ENCODE measurements at regions not wholly inside any gene's neighbourhood (a gene's known extent, or its start where the extent isn't known, plus 50 kb on each side); places are given as distances from the start of the nearest gene placed in this dataset.
A peak's percentile ranks its signal among the peaks of the same experiment; 100 is the strongest.
"Not testable (repeated sequence)": the region's sequence is repeated elsewhere in the genome, so short reads cannot be mapped to it uniquely, and the experiment has no call there.

DNA sequence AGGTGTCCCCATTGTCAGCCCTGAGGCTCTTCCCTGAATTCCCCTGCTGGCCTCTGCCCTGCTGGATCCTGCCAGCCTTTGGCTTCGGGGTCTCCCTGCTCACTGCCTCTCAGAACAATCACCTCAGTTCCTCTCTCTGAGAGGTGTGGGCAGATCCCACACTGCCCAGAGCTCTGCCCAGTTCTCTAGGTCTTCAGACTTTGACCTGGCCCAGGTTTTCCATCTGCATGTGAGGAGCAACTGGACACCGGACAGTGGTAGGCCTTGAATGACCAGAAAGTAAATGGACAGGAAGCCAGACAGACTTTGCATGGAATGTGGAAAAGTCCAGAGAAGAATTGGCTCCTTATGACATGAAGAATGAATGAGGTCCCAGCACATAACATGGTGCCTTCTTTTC lies 111.8 kb downstream of the FOXD4L6 start:
- H3K4me3 ChIP-seq (ENCODE audit: low read depth, low read length); H3K4me1 ChIP-seq; H3K27me3 ChIP-seq (ENCODE audit: control insufficient read depth, insufficient read depth, low read length); H3K79me2 ChIP-seq; H3K4me2 ChIP-seq (ENCODE audit: low read length); H3K27ac ChIP-seq; H3K36me3 ChIP-seq (ENCODE audit: control insufficient read depth, insufficient read depth, low read length); H3K9ac ChIP-seq; H3K9me3 ChIP-seq (ENCODE audit: control insufficient read depth, low read length); H2AFZ ChIP-seq: not testable (repeated sequence)

DNA sequence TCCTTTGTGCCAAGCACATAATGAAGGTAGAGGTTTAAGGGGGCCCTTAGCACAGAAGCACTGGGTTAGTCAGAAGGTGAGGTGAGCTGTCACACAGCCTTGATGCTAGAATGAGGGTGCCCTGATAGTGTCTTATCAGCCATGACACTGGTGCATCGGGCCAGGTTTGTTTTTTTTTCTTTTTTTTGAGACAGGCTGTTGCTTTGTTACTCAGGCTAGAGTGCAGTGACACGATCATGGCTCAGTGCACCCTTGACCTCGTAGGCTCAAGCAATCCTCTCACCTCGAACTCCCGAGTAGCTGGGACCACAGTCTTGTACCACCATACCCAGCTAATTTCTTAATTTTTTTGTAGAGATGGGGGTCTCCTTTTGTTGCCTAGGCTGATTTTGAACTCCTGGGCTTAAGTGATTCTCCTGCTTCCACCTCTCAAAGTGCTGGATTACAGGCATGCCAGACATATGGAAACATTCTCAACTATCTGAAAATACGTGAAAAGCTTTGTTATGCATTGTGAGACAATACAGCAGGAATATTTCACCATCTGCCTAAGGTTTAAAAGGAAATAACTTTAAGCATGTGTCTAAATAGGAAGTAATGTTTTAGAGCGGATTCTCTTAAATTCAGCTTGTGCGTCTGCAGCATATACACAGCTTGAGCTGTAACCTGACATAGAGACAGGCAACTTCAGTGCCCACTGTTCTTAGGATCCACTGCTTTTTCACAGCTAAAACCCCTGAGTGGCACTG lies 128.4 kb downstream of the FOXD4L6 start:
- H3K4me2 ChIP-seq (ENCODE audit: low read length); H3K79me2 ChIP-seq; H3K27me3 ChIP-seq (ENCODE audit: control insufficient read depth, insufficient read depth, low read length); H3K36me3 ChIP-seq (ENCODE audit: control insufficient read depth, insufficient read depth, low read length); H3K9me3 ChIP-seq (ENCODE audit: control insufficient read depth, low read length); H3K4me1 ChIP-seq; H3K9ac ChIP-seq; H3K27ac ChIP-seq; H2AFZ ChIP-seq; H3K4me3 ChIP-seq (ENCODE audit: low read depth, low read length): not testable (repeated sequence)

DNA sequence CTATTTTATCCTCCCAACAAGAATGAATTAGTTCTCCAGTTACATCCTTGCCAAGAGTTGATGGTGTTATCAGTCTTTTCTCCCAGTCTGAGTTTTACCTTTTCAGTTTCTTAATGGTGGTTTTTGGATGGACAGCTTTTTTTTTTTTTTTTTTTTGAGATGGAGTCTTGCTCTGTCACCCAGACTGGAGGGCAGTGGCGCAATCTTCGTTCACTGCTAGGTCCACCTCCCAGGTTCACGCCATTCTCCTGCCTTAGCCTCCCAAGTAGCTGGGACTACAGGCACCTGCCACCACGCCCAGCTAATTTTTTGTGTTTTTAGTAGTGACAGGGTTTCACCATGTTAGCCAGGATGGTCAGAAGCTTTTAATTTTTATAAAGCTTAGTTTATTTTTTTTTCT lies 133.0 kb downstream of the FOXD4L6 start:
- not testable (repeated sequence) for H3K4me2 ChIP-seq (ENCODE audit: low read length); H3K9ac ChIP-seq; H3K36me3 ChIP-seq (ENCODE audit: control insufficient read depth, insufficient read depth, low read length); H2AFZ ChIP-seq; H3K27me3 ChIP-seq (ENCODE audit: control insufficient read depth, insufficient read depth, low read length); H3K4me1 ChIP-seq; H3K4me3 ChIP-seq (ENCODE audit: low read depth, low read length); H3K79me2 ChIP-seq; H3K27ac ChIP-seq; H3K9me3 ChIP-seq (ENCODE audit: control insufficient read depth, low read length)

DNA sequence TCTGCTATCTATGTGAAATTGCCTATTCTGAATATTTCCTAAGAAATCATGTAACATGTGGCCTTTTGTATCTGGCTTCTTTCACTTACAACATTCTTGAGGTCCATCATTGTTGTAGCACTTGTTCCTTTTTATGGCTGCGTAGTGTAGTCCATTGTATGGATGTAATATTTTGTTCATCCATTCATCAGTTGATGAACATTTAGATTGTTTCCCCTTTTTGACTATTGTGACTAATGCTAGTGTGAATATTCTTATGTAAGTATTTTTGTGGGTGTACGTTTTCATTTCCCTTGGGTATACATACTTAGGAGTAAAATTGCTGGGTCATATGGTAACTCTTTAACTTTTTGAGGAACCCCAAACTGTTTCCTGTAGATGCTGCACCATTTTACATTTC lies 134.6 kb downstream of the FOXD4L6 start:
- H3K9ac ChIP-seq; H3K4me1 ChIP-seq; H3K9me3 ChIP-seq (ENCODE audit: control insufficient read depth, low read length); H2AFZ ChIP-seq; H3K27ac ChIP-seq; H3K4me2 ChIP-seq (ENCODE audit: low read length); H3K79me2 ChIP-seq; H3K27me3 ChIP-seq (ENCODE audit: control insufficient read depth, insufficient read depth, low read length); H3K36me3 ChIP-seq (ENCODE audit: control insufficient read depth, insufficient read depth, low read length); H3K4me3 ChIP-seq (ENCODE audit: low read depth, low read length): not testable (repeated sequence)

- H3K4me2 ChIP-seq (ENCODE audit: low read length); H3K79me2 ChIP-seq; H3K36me3 ChIP-seq (ENCODE audit: control insufficient read depth, insufficient read depth, low read length); H3K9ac ChIP-seq; H3K27me3 ChIP-seq (ENCODE audit: control insufficient read depth, insufficient read depth, low read length); H3K4me3 ChIP-seq (ENCODE audit: low read depth, low read length); H2AFZ ChIP-seq; H3K4me1 ChIP-seq; H3K9me3 ChIP-seq (ENCODE audit: control insufficient read depth, low read length); H3K27ac ChIP-seq: not testable (repeated sequence)
Measured at GRCh38 chr9:40993375-40993774, 135.1 kb downstream of the FOXD4L6 start.

- peak overlapping the region; percentile 83 for H3K27ac ChIP-seq
- not testable (repeated sequence) for H3K27me3 ChIP-seq (ENCODE audit: control insufficient read depth, insufficient read depth, low read length); H3K79me2 ChIP-seq; H3K36me3 ChIP-seq (ENCODE audit: control insufficient read depth, insufficient read depth, low read length); H3K4me1 ChIP-seq; H3K9me3 ChIP-seq (ENCODE audit: control insufficient read depth, low read length)
- H2AFZ ChIP-seq = peak overlapping the region; percentile 97
- H3K9ac ChIP-seq = peak overlapping the region; percentile 63
- peak overlapping the region; percentile 90 for H3K4me3 ChIP-seq (ENCODE audit: low read depth, low read length)
- H3K4me2 ChIP-seq (ENCODE audit: low read length) = peak overlapping the region; percentile 86
Measured at GRCh38 chr9:40992472-40992821, 136.0 kb downstream of the FOXD4L6 start.

DNA sequence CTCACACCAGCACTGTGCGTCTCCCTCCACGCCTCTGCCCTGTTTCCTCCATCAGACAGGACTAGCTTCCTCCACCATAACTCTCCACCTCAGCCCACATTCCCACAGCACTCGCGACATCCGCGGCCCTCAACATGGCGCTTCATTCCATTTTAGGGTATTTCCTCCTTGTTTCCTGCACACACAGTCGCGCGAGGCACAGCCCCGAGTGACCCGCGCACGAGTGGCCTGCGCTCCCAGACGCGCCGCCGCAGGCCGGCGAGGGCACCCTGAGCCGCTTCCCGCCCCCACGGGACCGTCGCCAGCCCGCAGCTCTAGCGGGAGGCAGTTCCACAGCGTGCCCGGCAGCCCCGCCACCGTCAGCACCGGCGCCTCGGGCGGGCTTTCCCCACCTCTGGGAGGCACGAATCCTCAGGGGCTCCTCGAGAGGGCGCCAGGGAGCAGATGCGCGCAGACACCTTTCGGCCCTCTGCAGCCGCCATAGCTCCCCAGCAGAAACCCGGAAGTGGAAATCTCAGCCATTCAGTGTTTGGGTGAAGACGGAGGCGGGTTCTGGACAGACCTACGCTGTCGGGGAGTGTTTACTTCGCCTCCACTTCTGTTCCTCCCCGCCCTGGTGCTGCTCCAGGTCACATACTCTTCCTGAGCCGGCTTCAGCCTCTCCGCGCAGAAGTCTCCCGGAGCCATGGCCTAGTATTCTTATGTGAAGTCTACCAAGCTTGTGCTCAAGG lies 136.6 kb downstream of the FOXD4L6 start:
- peak overlapping the region; percentile 92 for H3K4me2 ChIP-seq (ENCODE audit: low read length)
- TF ChIP-seq, protein P1, sequence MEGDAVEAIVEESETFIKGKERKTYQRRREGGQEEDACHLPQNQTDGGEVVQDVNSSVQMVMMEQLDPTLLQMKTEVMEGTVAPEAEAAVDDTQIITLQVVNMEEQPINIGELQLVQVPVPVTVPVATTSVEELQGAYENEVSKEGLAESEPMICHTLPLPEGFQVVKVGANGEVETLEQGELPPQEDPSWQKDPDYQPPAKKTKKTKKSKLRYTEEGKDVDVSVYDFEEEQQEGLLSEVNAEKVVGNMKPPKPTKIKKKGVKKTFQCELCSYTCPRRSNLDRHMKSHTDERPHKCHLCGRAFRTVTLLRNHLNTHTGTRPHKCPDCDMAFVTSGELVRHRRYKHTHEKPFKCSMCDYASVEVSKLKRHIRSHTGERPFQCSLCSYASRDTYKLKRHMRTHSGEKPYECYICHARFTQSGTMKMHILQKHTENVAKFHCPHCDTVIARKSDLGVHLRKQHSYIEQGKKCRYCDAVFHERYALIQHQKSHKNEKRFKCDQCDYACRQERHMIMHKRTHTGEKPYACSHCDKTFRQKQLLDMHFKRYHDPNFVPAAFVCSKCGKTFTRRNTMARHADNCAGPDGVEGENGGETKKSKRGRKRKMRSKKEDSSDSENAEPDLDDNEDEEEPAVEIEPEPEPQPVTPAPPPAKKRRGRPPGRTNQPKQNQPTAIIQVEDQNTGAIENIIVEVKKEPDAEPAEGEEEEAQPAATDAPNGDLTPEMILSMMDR (IDR thresholded peaks at IDR 0.05) = peak; percentile 86
- not testable (repeated sequence) for H3K27me3 ChIP-seq (ENCODE audit: control insufficient read depth, insufficient read depth, low read length); H3K79me2 ChIP-seq; H3K9me3 ChIP-seq (ENCODE audit: control insufficient read depth, low read length); H3K36me3 ChIP-seq (ENCODE audit: control insufficient read depth, insufficient read depth, low read length); H3K4me1 ChIP-seq
- peak overlapping the region; percentile 97 for H2AFZ ChIP-seq
- H3K9ac ChIP-seq = peak overlapping the region; percentile 63
- peak overlapping the region; percentile 83 for H3K27ac ChIP-seq
- H3K4me3 ChIP-seq (ENCODE audit: low read depth, low read length) = peak overlapping the region; percentile 90

GRCh38 chr9:40991100-40991740 lies 137.3 kb downstream of the FOXD4L6 start:
- peak overlapping the region; percentile 83 for H3K27ac ChIP-seq
- peak overlapping the region; percentile 92 for H3K4me2 ChIP-seq (ENCODE audit: low read length)
- peak overlapping the region; percentile 90 for H3K4me3 ChIP-seq (ENCODE audit: low read depth, low read length)
- not testable (repeated sequence) for H3K36me3 ChIP-seq (ENCODE audit: control insufficient read depth, insufficient read depth, low read length); H3K27me3 ChIP-seq (ENCODE audit: control insufficient read depth, insufficient read depth, low read length); H3K4me1 ChIP-seq; H3K9me3 ChIP-seq (ENCODE audit: control insufficient read depth, low read length); H3K79me2 ChIP-seq
- peak overlapping the region; percentile 97 for H2AFZ ChIP-seq
- H3K9ac ChIP-seq = peak overlapping the region; percentile 58

DNA sequence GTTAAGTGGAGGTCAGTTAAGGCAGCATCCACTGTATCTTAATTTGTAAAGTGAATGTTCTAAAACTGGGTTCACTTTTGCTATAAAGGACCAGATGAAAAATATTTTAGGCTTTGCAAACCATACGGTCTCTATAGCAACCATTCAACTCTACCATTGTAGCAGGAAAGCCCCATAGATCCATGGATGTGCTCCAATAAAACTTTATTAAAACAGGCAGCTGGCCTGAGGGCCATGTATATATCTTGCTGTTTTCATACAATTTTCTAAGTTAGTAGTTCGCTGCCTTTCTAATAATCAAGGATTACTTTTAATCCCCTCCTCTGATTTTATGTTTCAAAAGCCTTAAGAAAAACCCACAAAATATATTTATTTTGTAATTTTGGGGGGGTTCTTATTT lies 142.1 kb downstream of the FOXD4L6 start:
- H3K9me3 ChIP-seq (ENCODE audit: control insufficient read depth, low read length); H3K36me3 ChIP-seq (ENCODE audit: control insufficient read depth, insufficient read depth, low read length); H3K27me3 ChIP-seq (ENCODE audit: control insufficient read depth, insufficient read depth, low read length); H2AFZ ChIP-seq; H3K9ac ChIP-seq; H3K79me2 ChIP-seq; H3K4me1 ChIP-seq; H3K27ac ChIP-seq; H3K4me3 ChIP-seq (ENCODE audit: low read depth, low read length); H3K4me2 ChIP-seq (ENCODE audit: low read length): not testable (repeated sequence)

GRCh38 chr9:40975351-40975750 lies 153.1 kb downstream of the FOXD4L6 start:
- not testable (repeated sequence) for H3K27me3 ChIP-seq (ENCODE audit: control insufficient read depth, insufficient read depth, low read length); H3K27ac ChIP-seq

More at GRCh38 chr9:40975351-40975750, 153.1 kb downstream of the FOXD4L6 start:
- not testable (repeated sequence) for H3K4me3 ChIP-seq (ENCODE audit: low read depth, low read length); H3K9me3 ChIP-seq (ENCODE audit: control insufficient read depth, low read length); H2AFZ ChIP-seq; H3K4me2 ChIP-seq (ENCODE audit: low read length); H3K9ac ChIP-seq; H3K79me2 ChIP-seq; H3K4me1 ChIP-seq; H3K36me3 ChIP-seq (ENCODE audit: control insufficient read depth, insufficient read depth, low read length)
